B cell (primary cell): ENCODE measurements at regions not wholly inside any gene's neighbourhood (a gene's known extent, or its start where the extent isn't known, plus 50 kb on each side); places are given as distances from the start of the nearest gene placed in this dataset.

ENCODE experiments used
- ATAC-seq: fragments of 200-7000 bp; cut with Tn5 transposase; one replicate; pipeline ENCODE4 v1.10.0; 2021; ENCODE audit warnings: low read depth, mild to moderate bottlenecking, moderate number of reproducible peaks, moderate library complexity
- CTCF ChIA-PET: fragments of 350-600 bp; sonication (Branson Sonifier 250); formaldehyde crosslinking; loops from one replicate; lab custom pipeline; 2021; ENCODE audit warnings: antibody characterized with exemption, inconsistent platforms; lab: Charles Lee
- POLR2A ChIA-PET: fragments of 350-600 bp; sonication (Branson Sonifier 250); formaldehyde crosslinking; loops from one replicate; lab custom pipeline; 2021; ENCODE audit warnings: antibody characterized with exemption; lab: Charles Lee
- DNase-seq: peaks from one replicate; pipeline ENCODE4 v3.0.0; 2013
- H2AFZ ChIP-seq: 2 replicates; pipeline ENCODE4 v1.6.1; 2012; ENCODE audit warnings: mild to moderate bottlenecking, low read depth, low read length; ENCODE audit not compliant: insufficient read depth, poor library complexity, severe bottlenecking
- H3K27ac ChIP-seq, 2 donors: 1 replicate in 1 of 2; 2 replicates in 1 of 2; pipeline ENCODE4 v1.5.1; 2012 to 2013; ENCODE audit warnings: low read length in 2 of 2, mild to moderate bottlenecking in 2 of 2, moderate library complexity in 1 of 2
- H3K27me3 ChIP-seq, 4 experiments: fragments of 200-600 bp in 1 of 4; sonication (generic) in 1 of 4; replicated peaks in 1 of 4; 1 replicate in 2 of 4; 2 replicates in 2 of 4; pipeline versions ENCODE4 v1.6.1 to v1.7.0; 2013 to 2016; ENCODE audit warnings: low read length in 3 of 4, mild to moderate bottlenecking in 2 of 4, mixed read lengths in 1 of 4, moderate library complexity in 1 of 4; ENCODE audit not compliant: insufficient read depth in 4 of 4, control insufficient read depth in 3 of 4; ENCODE audit errors: control extremely low read depth in 1 of 4
- H3K36me3 ChIP-seq, 2 experiments: replicated peaks in 1 of 2; 1 replicate in 1 of 2; 2 replicates in 1 of 2; pipeline versions ENCODE4 v1.6.1 to v1.7.1; 2013; ENCODE audit warnings: low read length in 1 of 2; ENCODE audit not compliant: insufficient read depth in 2 of 2, control insufficient read depth in 1 of 2; ENCODE audit errors: control extremely low read depth in 1 of 2, extremely low read depth in 1 of 2
- H3K4me1 ChIP-seq, 2 donors: fragments of 200-600 bp in 1 of 2; sonication (generic) in 1 of 2; 1 replicate in 1 of 2; 2 replicates in 1 of 2; pipeline versions ENCODE4 v1.5.1 to v1.6.1; 2013 to 2017; ENCODE audit warnings: low read length in 2 of 2; ENCODE audit not compliant: control insufficient read depth in 2 of 2, insufficient read depth in 2 of 2
- H3K4me2 ChIP-seq: replicated peaks from 2 replicates; pipeline ENCODE3; 2012; ENCODE audit warnings: mild to moderate bottlenecking, low read depth, low read length; ENCODE audit not compliant: poor library complexity, severe bottlenecking
- H3K4me3 ChIP-seq, 5 experiments: fragments of 200-600 bp in 1 of 5; sonication (generic) in 1 of 5; 1 replicate in 3 of 5; 2 replicates in 2 of 5; pipeline versions ENCODE4 v1.5.1 to v1.7.0; 2011 to 2016; ENCODE audit warnings: low read length in 4 of 5, mild to moderate bottlenecking in 4 of 5, low read depth in 2 of 5, control low read depth in 1 of 5, moderate library complexity in 1 of 5; ENCODE audit not compliant: insufficient read depth in 1 of 5; ENCODE audit errors: control extremely low read depth in 1 of 5, extremely low read depth in 1 of 5
- H3K79me2 ChIP-seq: fragments of 200-600 bp; sonication (generic); one replicate; pipeline ENCODE4 v1.6.0; 2016; ENCODE audit warnings: low read length; ENCODE audit not compliant: control insufficient read depth, insufficient read depth
- H3K9ac ChIP-seq: fragments of 200-600 bp; sonication (generic); 2 replicates; pipeline ENCODE4 v1.6.1; 2017; ENCODE audit warnings: mild to moderate bottlenecking, low read length, moderate library complexity
- H3K9me3 ChIP-seq, 3 donors: one replicate each; pipeline versions ENCODE4 v1.6.1 to v1.7.1; 2013; ENCODE audit warnings: low read length in 2 of 3; ENCODE audit not compliant: control insufficient read depth in 2 of 3, insufficient read depth in 1 of 3; ENCODE audit errors: control extremely low read depth in 1 of 3
- H4K20me1 ChIP-seq: 2 replicates; pipeline ENCODE4 v1.6.0; 2012; ENCODE audit warnings: mild to moderate bottlenecking, low read length; ENCODE audit not compliant: insufficient read depth, control insufficient read depth, poor library complexity, severe bottlenecking
- H3K27ac Mint-ChIP-seq: one replicate; pipeline ENCODE4 v1.8.0; 2021; ENCODE audit warnings: mixed read lengths
- H3K27me3 Mint-ChIP-seq: one replicate; pipeline ENCODE4 v1.8.0; 2021; ENCODE audit warnings: mixed read lengths
- H3K4me1 Mint-ChIP-seq: one replicate; pipeline ENCODE4 v1.8.0; 2021; ENCODE audit warnings: mixed read lengths
- H3K4me3 Mint-ChIP-seq: one replicate; pipeline ENCODE4 v1.8.0; 2021; ENCODE audit warnings: mixed read lengths
- H3K9me3 Mint-ChIP-seq: one replicate; pipeline ENCODE4 v1.8.0; 2022; ENCODE audit warnings: mixed read lengths; ENCODE audit not compliant: insufficient read depth
- EZH2 ChIP-seq: IDR thresholded peaks from 2 replicates; pipeline ENCODE4 v1.6.1; 2012; ENCODE audit warnings: borderline replicate concordance, low read depth, mild to moderate bottlenecking, moderate library complexity, low read length; ENCODE audit not compliant: insufficient read depth, poor library complexity, severe bottlenecking
- WGBS: methylation state at CpG from one replicate; pipeline ENCODE4 v1.1.5; 2013; ENCODE audit warnings: missing lambda C conversion rate; ENCODE audit not compliant: insufficient coverage; 5-methylcytosine and 5-hydroxymethylcytosine counted together
- intact Hi-C: fragments of 100-400 bp; cut with micrococcal nuclease; formaldehyde crosslinking; loops from one replicate; pipeline ENCODE4 v1.10.0; 2022
- TF ChIP-seq, protein P1 (sequence below): fragments of 200-600 bp; IDR thresholded peaks from one replicate; pipeline ENCODE4 v1.8.0; 2022; ENCODE audit warnings: antibody characterized with exemption, mild to moderate bottlenecking

GRCh38 chr15:69836048-69836447 lies 261.7 kb downstream of the TLE3 start:
- no peak for DNase-seq
- Histone ChIP-seq H3K27ac (no peak overlapping the region), H3K4me2 (no peak overlapping the region), H3K36me3 (no peaks in the 10 kb centered on the region), H3K79me2 (no peaks in the 10 kb centered on the region), H2AFZ (no peak overlapping the region), H3K27me3 (peaks cover 0 to 6% (median 0%) of the 10 kb centered on the region in 4 experiments), H3K9ac (no peak overlapping the region), H3K9me3 (no peaks in the 10 kb centered on the region), H3K4me3 (no peak overlapping the region), H3K4me1 (no peaks in the 10 kb centered on the region), H4K20me1 (no peaks in the 10 kb centered on the region)
- H3K9me3 Mint-ChIP-seq: no peaks in the 10 kb centered on the region
- CTCF ChIA-PET: interaction anchor here (0.7 kb wide), 1 partner anchor 631 kb away, joined by 3 read pairs; no protein-coding TSS in a partner anchor
- intact Hi-C loops: no loop called here
- TF ChIP-seq, protein P1, sequence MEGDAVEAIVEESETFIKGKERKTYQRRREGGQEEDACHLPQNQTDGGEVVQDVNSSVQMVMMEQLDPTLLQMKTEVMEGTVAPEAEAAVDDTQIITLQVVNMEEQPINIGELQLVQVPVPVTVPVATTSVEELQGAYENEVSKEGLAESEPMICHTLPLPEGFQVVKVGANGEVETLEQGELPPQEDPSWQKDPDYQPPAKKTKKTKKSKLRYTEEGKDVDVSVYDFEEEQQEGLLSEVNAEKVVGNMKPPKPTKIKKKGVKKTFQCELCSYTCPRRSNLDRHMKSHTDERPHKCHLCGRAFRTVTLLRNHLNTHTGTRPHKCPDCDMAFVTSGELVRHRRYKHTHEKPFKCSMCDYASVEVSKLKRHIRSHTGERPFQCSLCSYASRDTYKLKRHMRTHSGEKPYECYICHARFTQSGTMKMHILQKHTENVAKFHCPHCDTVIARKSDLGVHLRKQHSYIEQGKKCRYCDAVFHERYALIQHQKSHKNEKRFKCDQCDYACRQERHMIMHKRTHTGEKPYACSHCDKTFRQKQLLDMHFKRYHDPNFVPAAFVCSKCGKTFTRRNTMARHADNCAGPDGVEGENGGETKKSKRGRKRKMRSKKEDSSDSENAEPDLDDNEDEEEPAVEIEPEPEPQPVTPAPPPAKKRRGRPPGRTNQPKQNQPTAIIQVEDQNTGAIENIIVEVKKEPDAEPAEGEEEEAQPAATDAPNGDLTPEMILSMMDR: no peak
- no peak for TF ChIP-seq EZH2
- 97% methylated on average over 3 of the region's 3 CpGs for WGBS
- H3K27me3 Mint-ChIP-seq: peaks cover 32% of the 10 kb centered on the region
- ATAC-seq: no peak
- H3K4me3 Mint-ChIP-seq: no peak overlapping the region
- no peak overlapping the region for H3K27ac Mint-ChIP-seq
- H3K4me1 Mint-ChIP-seq: no peaks in the 10 kb centered on the region
- POLR2A ChIA-PET: no interaction called here

- H3K4me1 ChIP-seq: no peaks in the 10 kb centered on the region
- TF ChIP-seq, protein P1: no peak
- no peak for TF ChIP-seq EZH2
- intact Hi-C loops: no loop called here
- H3K27me3 Mint-ChIP-seq: peaks cover 32% of the 10 kb centered on the region
- no peaks in the 10 kb centered on the region for H3K79me2 ChIP-seq
- H3K4me3 ChIP-seq: no peak overlapping the region
- 81% methylated on average over 6 of the region's 10 CpGs for WGBS
- H3K36me3 ChIP-seq: no peaks in the 10 kb centered on the region
- peaks cover 0 to 6% (median 0%) of the 10 kb centered on the region in 4 experiments for H3K27me3 ChIP-seq
- ATAC-seq (no peak), DNase-seq (no peak)
- ChIA-PET CTCF (no interaction called here), POLR2A (interaction anchor here (0.7 kb wide), 1 partner anchor 673 kb away, joined by 5 read pairs; no protein-coding TSS in a partner anchor)
- H3K4me3 Mint-ChIP-seq: no peak overlapping the region
- H3K9me3 Mint-ChIP-seq: no peaks in the 10 kb centered on the region
- H3K4me2 ChIP-seq: no peak overlapping the region
- no peaks in the 10 kb centered on the region for H3K9me3 ChIP-seq
- no peak overlapping the region for H3K9ac ChIP-seq
- H3K27ac ChIP-seq: no peak overlapping the region
- H4K20me1 ChIP-seq: no peaks in the 10 kb centered on the region
- no peak overlapping the region for H3K27ac Mint-ChIP-seq
- no peaks in the 10 kb centered on the region for H3K4me1 Mint-ChIP-seq
- no peak overlapping the region for H2AFZ ChIP-seq
These were observed 261.0 kb downstream of the TLE3 start for GRCh38 chr15:69836526-69837230.
